ENCODE measurements at regions not wholly inside any gene's neighbourhood (a gene's known extent, or its start where the extent isn't known, plus 50 kb on each side); places are given as distances from the start of the nearest gene placed in this dataset.

GRCh38 chr3:68059628-68060152, 405.3 kb upstream of the SUCLG2 start:
- no peaks in the 10 kb centered on the region for H4K20me1 ChIP-seq (ENCODE audit: insufficient read depth, low read length)
- H3K9me3 ChIP-seq (ENCODE audit: low read length), result no peaks in the 10 kb centered on the region
- no peak overlapping the region for H3K9ac ChIP-seq (ENCODE audit: low read length)
- H3K4me1 ChIP-seq (ENCODE audit: insufficient read depth, low read length, severe bottlenecking), result no peaks in the 10 kb centered on the region
- H3K27ac ChIP-seq (ENCODE audit: low read depth, low read length, poor library complexity, severe bottlenecking), result no peak overlapping the region
- H3K9me2 ChIP-seq (ENCODE audit: low read depth, low read length), result no peaks in the 10 kb centered on the region
- H3F3A ChIP-seq (ENCODE audit: insufficient read depth, low read length), result no peaks in the 10 kb centered on the region
- H2AFZ ChIP-seq (ENCODE audit: low read length), result no peak overlapping the region
- H3K4me2 ChIP-seq (ENCODE audit: low read length), result no peak overlapping the region
- TF ChIP-seq CTCF (IDR thresholded peaks at IDR 0.05; ENCODE audit: low read length) (no peak), EZH2 (IDR thresholded peaks at IDR 0.05; ENCODE audit: borderline replicate concordance, low read length) (no peak)
- no peak overlapping the region for H3K4me3 ChIP-seq (ENCODE audit: low read depth, low read length, poor library complexity, severe bottlenecking)
- H3K36me3 ChIP-seq (ENCODE audit: insufficient read depth, low read length), result no peaks in the 10 kb centered on the region
- no peaks in the 10 kb centered on the region for H3K79me2 ChIP-seq (ENCODE audit: insufficient read depth, low read length)
- H3K27me3 ChIP-seq (ENCODE audit: insufficient read depth, low read length), result no peaks in the 10 kb centered on the region

GRCh38 chr3:68057637-68058320, 403.4 kb upstream of the SUCLG2 start:
- Histone ChIP-seq H3K36me3 (ENCODE audit: insufficient read depth, low read length) (no peaks in the 10 kb centered on the region), H2AFZ (ENCODE audit: low read length) (no peak overlapping the region), H3K9ac (ENCODE audit: low read length) (no peak overlapping the region), H3K27ac (ENCODE audit: low read depth, low read length, poor library complexity, severe bottlenecking) (no peak overlapping the region), H3K27me3 (ENCODE audit: insufficient read depth, low read length) (no peaks in the 10 kb centered on the region), H3K4me1 (ENCODE audit: insufficient read depth, low read length, severe bottlenecking) (no peaks in the 10 kb centered on the region), H3K9me2 (ENCODE audit: low read depth, low read length) (no peaks in the 10 kb centered on the region), H4K20me1 (ENCODE audit: insufficient read depth, low read length) (no peaks in the 10 kb centered on the region), H3K9me3 (ENCODE audit: low read length) (no peaks in the 10 kb centered on the region), H3K4me2 (ENCODE audit: low read length) (no peak overlapping the region), H3F3A (ENCODE audit: insufficient read depth, low read length) (no peaks in the 10 kb centered on the region), H3K79me2 (ENCODE audit: insufficient read depth, low read length) (no peaks in the 10 kb centered on the region), H3K4me3 (ENCODE audit: low read depth, low read length, poor library complexity, severe bottlenecking) (no peak overlapping the region)
- no peak for TF ChIP-seq CTCF (IDR thresholded peaks at IDR 0.05; ENCODE audit: low read length)
- no peak for TF ChIP-seq EZH2 (IDR thresholded peaks at IDR 0.05; ENCODE audit: borderline replicate concordance, low read length)

- H3K9me2 ChIP-seq (ENCODE audit: low read depth, low read length), result no peaks in the 10 kb centered on the region
- no peaks in the 10 kb centered on the region for H3K36me3 ChIP-seq (ENCODE audit: insufficient read depth, low read length)
- H3K79me2 ChIP-seq (ENCODE audit: insufficient read depth, low read length), result no peaks in the 10 kb centered on the region
- H3K9me3 ChIP-seq (ENCODE audit: low read length), result no peaks in the 10 kb centered on the region
- no peaks in the 10 kb centered on the region for H3F3A ChIP-seq (ENCODE audit: insufficient read depth, low read length)
- no peak overlapping the region for H3K4me2 ChIP-seq (ENCODE audit: low read length)
- no peaks in the 10 kb centered on the region for H3K27me3 ChIP-seq (ENCODE audit: insufficient read depth, low read length)
- H2AFZ ChIP-seq (ENCODE audit: low read length), result no peak overlapping the region
- no peak overlapping the region for H3K9ac ChIP-seq (ENCODE audit: low read length)
- TF ChIP-seq CTCF (IDR thresholded peaks at IDR 0.05; ENCODE audit: low read length) (no peak), EZH2 (IDR thresholded peaks at IDR 0.05; ENCODE audit: borderline replicate concordance, low read length) (no peak)
- no peaks in the 10 kb centered on the region for H4K20me1 ChIP-seq (ENCODE audit: insufficient read depth, low read length)
- H3K27ac ChIP-seq (ENCODE audit: low read depth, low read length, poor library complexity, severe bottlenecking), result no peak overlapping the region
- H3K4me3 ChIP-seq (ENCODE audit: low read depth, low read length, poor library complexity, severe bottlenecking), result no peak overlapping the region
- no peaks in the 10 kb centered on the region for H3K4me1 ChIP-seq (ENCODE audit: insufficient read depth, low read length, severe bottlenecking)
Measured at GRCh38 chr3:68056556-68056955, 402.1 kb upstream of the SUCLG2 start.

All from OCI-LY1 (cell line).